SJSA1 (cell line): ENCODE measurements at regions not wholly inside any gene's neighbourhood (a gene's known extent, or its start where the extent isn't known, plus 50 kb on each side); places are given as distances from the start of the nearest gene placed in this dataset.

ENCODE experiments used
- DNase-seq, 2 experiments: peaks; one replicate each; pipeline ENCODE4 v3.0.0-alpha.2; 2015 to 2020; ENCODE audit warnings: low spot score in 2 of 2, low read depth in 1 of 2
- H3K27ac ChIP-seq: fragments of 250-450 bp; sonication (Bioruptor Pico); 2 replicates; pipeline ENCODE4 v1.5.1; 2020; ENCODE audit warnings: mild to moderate bottlenecking, moderate library complexity
- H3K27me3 ChIP-seq: fragments of 250-450 bp; sonication (Bioruptor Pico); replicated peaks from 2 replicates; pipeline ENCODE4 v1.5.1; 2020; ENCODE audit warnings: mild to moderate bottlenecking, moderate library complexity
- H3K36me3 ChIP-seq: fragments of 250-450 bp; sonication (Bioruptor Pico); 2 replicates; pipeline ENCODE4 v1.5.1; 2020; ENCODE audit warnings: mild to moderate bottlenecking
- H3K4me1 ChIP-seq: fragments of 250-450 bp; sonication (Bioruptor Pico); replicated peaks from 2 replicates; pipeline ENCODE4 v1.6.1; 2021; ENCODE audit warnings: mild to moderate bottlenecking
- H3K4me3 ChIP-seq: fragments of 250-450 bp; sonication (Bioruptor Pico); 2 replicates; pipeline ENCODE4 v1.5.1; 2020; ENCODE audit warnings: mild to moderate bottlenecking
- H3K9me3 ChIP-seq: fragments of 250-450 bp; sonication (Bioruptor Pico); replicated peaks from 2 replicates; pipeline ENCODE4 v1.5.1; 2020; ENCODE audit warnings: mild to moderate bottlenecking

- Histone ChIP-seq H3K36me3 (no peaks in the 10 kb centered on the region), H3K27ac (no peak overlapping the region), H3K9me3 (no peaks in the 10 kb centered on the region), H3K27me3 (no peaks in the 10 kb centered on the region), H3K4me1 (no peaks in the 10 kb centered on the region), H3K4me3 (no peak overlapping the region)
- DNase-seq = no peak
Observed at GRCh38 chr15:38920966-38921365, 356.4 kb upstream of the RASGRP1 start.

- Histone ChIP-seq H3K36me3 (no peaks in the 10 kb centered on the region), H3K4me3 (no peak overlapping the region), H3K9me3 (no peaks in the 10 kb centered on the region), H3K27me3 (no peaks in the 10 kb centered on the region), H3K4me1 (no peaks in the 10 kb centered on the region), H3K27ac (no peak overlapping the region)
- DNase-seq = no peak
Observed at GRCh38 chr15:38921471-38921870, 356.9 kb upstream of the RASGRP1 start.

DNA sequence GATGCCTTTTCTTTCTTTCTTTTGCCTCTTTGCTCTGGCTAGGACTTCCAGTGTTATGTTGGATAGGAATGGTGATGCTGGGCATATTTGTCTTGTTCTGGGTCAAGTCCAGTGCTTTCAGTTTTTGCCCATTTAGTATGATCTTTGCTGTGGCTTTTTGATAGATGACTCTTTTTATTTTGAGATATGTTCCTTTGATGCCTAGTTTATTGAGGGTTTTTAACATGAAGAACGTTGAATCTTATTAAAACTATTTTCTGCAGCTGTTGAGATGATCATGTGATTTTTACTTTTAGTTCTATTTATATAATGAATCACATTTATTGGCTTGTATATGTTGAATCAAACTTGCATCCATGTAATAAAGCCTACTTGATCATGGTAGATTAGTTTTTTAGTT, 363.8 kb upstream of the RASGRP1 start:
- no peaks in the 10 kb centered on the region for H3K9me3 ChIP-seq
- no peak overlapping the region for H3K27ac ChIP-seq
- no peaks in the 10 kb centered on the region for H3K27me3 ChIP-seq
- H3K4me1 ChIP-seq = no peaks in the 10 kb centered on the region
- no peaks in the 10 kb centered on the region for H3K36me3 ChIP-seq
- H3K4me3 ChIP-seq = no peak overlapping the region
- DNase-seq = no peak

DNA sequence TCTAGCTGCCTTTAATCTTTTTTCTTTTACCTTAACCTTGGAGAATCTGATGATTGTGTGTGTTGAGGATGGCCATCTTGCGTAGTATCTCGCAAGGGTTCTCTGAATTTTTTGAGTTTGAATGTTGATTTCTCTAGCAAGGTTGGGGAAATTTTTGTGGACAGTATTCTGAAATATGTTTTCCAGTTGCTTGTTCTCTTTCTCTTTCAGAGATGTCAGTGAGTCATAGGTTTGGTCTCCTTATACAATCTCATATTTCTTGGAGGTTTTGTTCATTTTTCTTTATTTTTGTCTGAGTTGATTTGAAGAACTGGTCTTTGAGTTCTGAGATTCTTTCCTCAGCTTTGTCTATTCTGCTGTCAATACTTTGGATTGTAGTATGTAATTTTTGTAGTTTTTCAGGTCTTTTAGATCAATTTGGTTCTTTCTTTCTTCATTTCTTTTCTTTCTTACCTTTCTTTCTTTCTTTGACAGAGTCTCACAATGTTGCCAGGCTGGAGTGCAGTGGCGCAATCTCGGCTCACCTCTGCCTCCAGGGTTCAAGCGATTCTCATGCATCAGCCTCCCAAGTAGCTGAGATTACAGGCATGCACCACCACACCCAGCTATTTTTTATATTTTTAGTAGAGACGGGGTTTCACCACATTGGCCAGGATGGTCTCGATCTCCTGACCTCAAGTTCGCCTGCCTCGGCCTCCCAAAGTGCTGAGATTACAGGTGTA, 366.4 kb upstream of the RASGRP1 start:
- H3K4me1 ChIP-seq = no peaks in the 10 kb centered on the region
- no peak for DNase-seq
- no peaks in the 10 kb centered on the region for H3K9me3 ChIP-seq
- H3K27ac ChIP-seq = no peak overlapping the region
- no peaks in the 10 kb centered on the region for H3K27me3 ChIP-seq
- no peaks in the 10 kb centered on the region for H3K36me3 ChIP-seq
- H3K4me3 ChIP-seq = no peak overlapping the region

DNA sequence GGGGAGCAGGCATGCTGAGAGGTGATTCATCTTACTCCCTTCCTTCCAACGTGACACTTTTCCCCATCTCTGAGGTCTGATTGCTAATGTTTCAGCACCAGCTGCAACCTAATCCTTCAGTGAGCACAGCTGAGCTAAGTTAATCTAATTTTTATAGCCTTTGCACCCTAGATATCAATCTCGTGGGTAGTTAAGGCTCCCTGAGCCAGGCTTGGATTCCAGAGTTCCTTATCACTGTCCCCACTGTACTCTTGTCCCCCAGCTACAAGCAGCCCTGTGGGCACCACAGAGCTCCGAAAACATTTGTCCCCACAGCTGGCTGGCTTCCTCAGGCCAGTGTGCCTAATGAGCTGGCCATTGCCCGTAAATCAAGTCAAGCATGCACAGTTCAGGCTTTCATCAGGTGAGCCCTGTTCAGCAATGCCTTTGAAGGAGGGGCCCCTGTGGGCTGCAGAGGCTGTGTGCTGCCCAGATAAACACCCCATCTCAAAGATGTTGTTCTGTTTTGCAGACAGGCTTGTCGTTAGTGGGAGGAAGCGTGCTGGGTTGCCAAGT, 376.9 kb upstream of the RASGRP1 start:
- DNase-seq = no peak
- Histone ChIP-seq H3K9me3 (no peaks in the 10 kb centered on the region), H3K27ac (no peak overlapping the region), H3K27me3 (no peaks in the 10 kb centered on the region), H3K36me3 (no peaks in the 10 kb centered on the region), H3K4me3 (no peak overlapping the region), H3K4me1 (no peaks in the 10 kb centered on the region)

GRCh38 chr15:38944536-38944935, 379.9 kb upstream of the RASGRP1 start:
- H3K9me3 ChIP-seq = no peaks in the 10 kb centered on the region
- no peaks in the 10 kb centered on the region for H3K36me3 ChIP-seq
- DNase-seq = no peak
- no peaks in the 10 kb centered on the region for H3K4me1 ChIP-seq
- no peak overlapping the region for H3K27ac ChIP-seq
- H3K4me3 ChIP-seq = no peak overlapping the region
- H3K27me3 ChIP-seq = no peaks in the 10 kb centered on the region

GRCh38 chr15:38945551-38946298, 381.1 kb upstream of the RASGRP1 start:
- Histone ChIP-seq H3K27me3 (no peaks in the 10 kb centered on the region), H3K4me1 (no peaks in the 10 kb centered on the region), H3K27ac (no peak overlapping the region), H3K36me3 (no peaks in the 10 kb centered on the region), H3K4me3 (no peak overlapping the region), H3K9me3 (no peaks in the 10 kb centered on the region)
- DNase-seq = no peak

DNA sequence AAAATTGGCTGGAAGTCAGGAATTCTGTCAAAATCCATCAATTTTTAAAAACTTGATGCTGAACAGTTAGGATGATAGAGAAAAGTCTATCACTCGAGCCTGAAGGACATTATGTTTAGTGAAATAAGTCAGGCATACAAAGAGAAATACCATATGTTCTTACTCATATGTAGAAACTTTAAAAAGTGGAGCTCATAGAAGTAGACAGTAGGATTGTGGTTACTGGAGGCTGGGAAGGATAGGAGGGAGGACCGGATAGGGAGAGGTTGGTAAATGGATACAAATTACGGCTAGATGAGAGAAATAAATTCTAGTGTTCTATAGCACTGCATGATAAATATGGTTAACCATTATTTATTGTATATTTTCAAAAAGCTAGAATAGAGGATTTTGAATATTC, 389.5 kb upstream of the RASGRP1 start:
- no peaks in the 10 kb centered on the region for H3K36me3 ChIP-seq
- no peaks in the 10 kb centered on the region for H3K27me3 ChIP-seq
- no peak for DNase-seq
- H3K9me3 ChIP-seq = no peaks in the 10 kb centered on the region
- no peaks in the 10 kb centered on the region for H3K4me1 ChIP-seq
- H3K27ac ChIP-seq = no peak overlapping the region
- no peak overlapping the region for H3K4me3 ChIP-seq

DNA sequence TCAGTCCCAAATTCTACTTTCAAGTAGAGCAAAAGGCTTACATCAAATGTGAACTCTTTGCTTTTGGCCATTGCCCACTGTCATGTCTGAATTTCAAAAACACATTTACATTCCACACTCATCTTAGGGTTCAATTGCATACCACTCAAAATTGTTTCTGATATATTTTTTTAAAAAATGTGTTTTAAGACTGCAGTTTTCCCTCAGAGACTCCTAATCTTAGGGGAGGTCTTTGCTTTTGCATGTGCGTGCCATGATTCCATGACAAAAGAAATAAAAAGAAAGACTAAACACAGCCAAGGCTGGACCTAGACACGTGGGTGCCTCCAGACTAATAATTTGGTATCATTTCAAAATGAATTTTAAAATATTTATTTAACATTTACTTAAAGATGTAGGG, 396.8 kb upstream of the RASGRP1 start:
- Histone ChIP-seq H3K36me3 (no peaks in the 10 kb centered on the region), H3K4me1 (no peaks in the 10 kb centered on the region), H3K27ac (no peak overlapping the region), H3K9me3 (no peaks in the 10 kb centered on the region), H3K27me3 (no peaks in the 10 kb centered on the region), H3K4me3 (no peak overlapping the region)
- DNase-seq = no peak

DNA sequence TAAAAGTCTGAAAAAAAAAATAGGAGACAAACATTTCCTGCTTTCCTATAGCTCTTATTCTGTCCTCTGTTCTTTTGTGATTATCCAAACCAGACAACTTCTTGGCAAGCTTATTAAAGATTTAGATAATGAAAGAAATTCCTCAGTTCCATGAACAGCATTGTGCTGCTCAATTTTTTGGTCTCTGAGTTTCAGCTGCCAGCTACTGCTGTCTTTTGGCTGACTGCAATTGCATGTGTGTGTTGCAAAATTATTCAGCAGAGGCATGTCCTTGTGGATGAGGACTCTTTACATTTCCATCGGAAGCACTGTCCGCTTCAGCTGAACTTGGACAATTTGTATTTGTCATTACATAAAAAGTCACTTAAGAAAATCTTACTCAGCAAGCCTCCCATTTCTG, 397.3 kb upstream of the RASGRP1 start:
- Histone ChIP-seq H3K36me3 (no peaks in the 10 kb centered on the region), H3K27me3 (no peaks in the 10 kb centered on the region), H3K27ac (no peak overlapping the region), H3K4me3 (no peak overlapping the region), H3K4me1 (no peaks in the 10 kb centered on the region), H3K9me3 (no peaks in the 10 kb centered on the region)
- DNase-seq = no peak

GRCh38 chr15:38972831-38973230, 408.2 kb upstream of the RASGRP1 start:
- no peaks in the 10 kb centered on the region for H3K36me3 ChIP-seq
- 0 out of 2 replicates have a peak, but pooled peaks cover 8% of the 10 kb centered on the region for H3K9me3 ChIP-seq
- H3K4me1 ChIP-seq = no peaks in the 10 kb centered on the region
- no peak overlapping the region for H3K27ac ChIP-seq
- no peaks in the 10 kb centered on the region for H3K27me3 ChIP-seq
- no peak for DNase-seq
- H3K4me3 ChIP-seq = no peak overlapping the region

GRCh38 chr15:38975282-38975990, 410.8 kb upstream of the RASGRP1 start:
- DNase-seq = no peak
- H3K27ac ChIP-seq = no peak overlapping the region
- H3K36me3 ChIP-seq = no peaks in the 10 kb centered on the region
- H3K4me3 ChIP-seq = no peak overlapping the region
- H3K9me3 ChIP-seq = 0 out of 2 replicates have a peak, but pooled peaks cover 8% of the 10 kb centered on the region
- no peaks in the 10 kb centered on the region for H3K4me1 ChIP-seq
- no peaks in the 10 kb centered on the region for H3K27me3 ChIP-seq

DNA sequence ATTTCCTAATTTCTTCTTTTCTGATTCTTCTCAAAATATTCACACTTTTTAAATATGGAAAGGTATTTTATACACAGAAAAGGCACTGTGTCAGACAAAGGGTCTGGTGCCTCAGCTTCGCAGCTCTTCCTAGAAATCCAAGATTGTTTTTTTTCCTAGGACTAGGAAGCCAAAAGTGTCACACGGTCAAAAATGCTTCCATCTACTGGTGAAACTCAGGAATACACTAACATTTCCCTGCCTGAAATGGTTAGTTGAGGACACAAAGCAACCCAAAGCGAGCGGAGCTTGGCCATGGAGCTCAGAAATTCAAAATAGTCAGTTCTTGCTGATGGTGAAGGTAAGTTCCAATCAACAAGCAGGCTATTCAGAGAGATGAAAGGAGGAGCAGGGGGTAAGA, 426.5 kb upstream of the RASGRP1 start:
- DNase-seq = peak in 1 of 2 experiments; percentile 42
- Histone ChIP-seq H3K4me1 (peaks cover 36% of the 10 kb centered on the region), H3K27ac (peak overlapping the region; percentile 22; the same call in 1 of the 2 replicates), H3K9me3 (no peaks in the 10 kb centered on the region), H3K27me3 (no peaks in the 10 kb centered on the region), H3K4me3 (no peak overlapping the region), H3K36me3 (no peaks in the 10 kb centered on the region)

- no peak overlapping the region for H3K4me3 ChIP-seq
- no peaks in the 10 kb centered on the region for H3K9me3 ChIP-seq
- H3K27ac ChIP-seq = peak overlapping the region; percentile 22; the same call in 1 of the 2 replicates
- no peaks in the 10 kb centered on the region for H3K27me3 ChIP-seq
- DNase-seq = peak in 1 of 2 experiments; percentile 18
- no peaks in the 10 kb centered on the region for H3K36me3 ChIP-seq
- peaks cover 40% of the 10 kb centered on the region for H3K4me1 ChIP-seq
Observed at GRCh38 chr15:38991701-38992100, 427.1 kb upstream of the RASGRP1 start.
